ENCODE measurements at regions not wholly inside any gene's neighbourhood (a gene's known extent, or its start where the extent isn't known, plus 50 kb on each side); places are given as distances from the start of the nearest gene placed in this dataset.

DNA sequence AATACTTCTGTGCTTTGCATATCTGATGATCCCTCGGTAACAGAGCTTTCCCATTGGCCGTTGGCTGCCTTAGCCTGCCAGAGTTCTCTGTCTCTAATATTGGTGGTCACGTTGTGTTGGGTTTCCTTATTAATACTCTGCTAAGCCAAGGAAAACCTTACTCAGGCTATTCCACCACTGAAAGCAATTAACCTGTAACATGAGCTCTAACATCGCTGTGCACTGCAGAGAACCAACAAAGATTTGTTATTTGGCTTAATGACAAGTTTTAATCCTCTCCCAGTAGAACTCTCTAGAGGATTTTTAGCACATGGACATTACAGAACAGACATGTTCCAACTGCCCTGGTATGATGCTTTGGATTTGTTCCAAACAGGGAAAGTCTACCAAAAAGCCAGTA, 825.9 kb upstream of the POU3F3 start:
- peak in 1 of 4 donors; percentile 34 for DNase-seq (ENCODE audit: low read depth in 4 of 4, low spot score in 2 of 4)

DNA sequence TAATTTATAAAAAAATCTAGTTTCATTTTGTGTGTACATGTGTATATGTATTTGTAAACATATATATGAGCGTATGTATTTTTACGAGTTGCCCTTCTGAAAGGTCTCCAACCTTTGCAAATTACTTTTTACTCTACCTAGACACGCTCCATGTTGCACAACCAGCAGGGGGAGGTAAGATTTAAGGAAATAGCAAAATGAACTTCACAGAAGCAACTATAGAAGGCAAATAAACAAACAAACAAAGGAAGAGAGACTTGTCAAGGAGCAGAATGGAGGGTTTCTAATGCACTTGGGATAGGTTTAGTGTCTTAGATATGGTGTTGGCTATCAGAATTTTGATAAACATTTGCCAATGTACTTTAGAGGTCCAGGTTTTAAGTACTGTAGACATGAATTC, 820.5 kb upstream of the POU3F3 start:
- no peak for DNase-seq (ENCODE audit: low read depth in 4 of 4, low spot score in 2 of 4)

DNA sequence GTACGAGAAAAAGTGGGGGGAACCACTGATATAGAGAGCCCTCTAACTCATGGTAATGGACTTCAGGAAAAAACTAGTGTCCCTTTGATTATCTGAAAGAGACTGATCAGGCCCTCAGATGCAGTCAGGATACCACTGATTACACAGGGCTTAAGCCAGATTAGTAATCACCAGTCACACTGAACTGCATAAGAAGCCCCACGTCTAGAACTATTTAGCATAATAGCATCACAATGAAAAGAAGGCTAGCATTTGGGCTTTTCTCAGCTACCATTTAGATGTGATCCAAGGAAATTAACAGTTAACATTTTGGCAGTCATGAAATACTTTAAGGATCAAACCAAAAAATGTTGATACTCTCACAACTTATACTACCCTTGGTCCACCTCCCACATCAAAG, 813.1 kb upstream of the POU3F3 start:
- no peak for DNase-seq (ENCODE audit: low read depth in 4 of 4, low spot score in 2 of 4)

DNA sequence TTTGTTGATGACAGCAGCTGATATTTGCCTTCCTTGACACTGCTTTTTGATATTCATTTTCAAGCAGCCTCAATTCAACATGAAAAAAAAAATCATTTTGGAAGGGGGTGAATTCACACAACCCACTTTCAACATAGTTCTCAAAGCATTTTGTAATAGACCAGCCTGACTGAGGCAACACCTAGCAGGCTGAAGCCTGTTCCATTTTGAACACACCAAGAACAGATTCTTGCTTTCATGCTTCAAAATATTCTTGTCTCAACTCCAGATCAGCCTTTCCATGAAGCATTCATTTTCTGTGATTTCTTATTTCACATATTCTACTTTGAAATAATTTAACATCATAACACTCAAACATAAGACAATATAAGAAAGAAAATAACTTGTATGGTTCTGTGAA, 812.6 kb upstream of the POU3F3 start:
- DNase-seq (ENCODE audit: low read depth in 4 of 4, low spot score in 2 of 4) = no peak

DNA sequence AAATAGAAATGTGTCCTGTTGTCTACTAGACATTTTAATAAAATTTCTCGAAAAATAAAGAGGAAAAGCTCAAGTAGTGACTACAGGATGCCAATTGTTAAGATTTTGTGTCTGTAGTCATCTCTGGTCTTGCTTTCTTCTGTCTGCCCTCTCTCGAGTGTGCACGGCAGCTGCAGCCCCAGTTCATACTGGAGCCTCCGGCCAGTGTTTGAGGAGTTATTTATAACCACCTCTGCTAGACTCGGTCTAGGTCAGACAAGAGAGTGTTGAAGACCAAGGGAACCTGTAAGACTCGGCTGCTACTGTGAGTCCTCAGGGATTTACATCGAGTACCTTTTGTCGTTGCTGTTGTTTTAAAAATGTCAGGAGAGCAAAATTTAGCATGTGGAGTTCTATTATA, 810.1 kb upstream of the POU3F3 start:
- no peak for DNase-seq (ENCODE audit: low read depth in 4 of 4, low spot score in 2 of 4)

DNA sequence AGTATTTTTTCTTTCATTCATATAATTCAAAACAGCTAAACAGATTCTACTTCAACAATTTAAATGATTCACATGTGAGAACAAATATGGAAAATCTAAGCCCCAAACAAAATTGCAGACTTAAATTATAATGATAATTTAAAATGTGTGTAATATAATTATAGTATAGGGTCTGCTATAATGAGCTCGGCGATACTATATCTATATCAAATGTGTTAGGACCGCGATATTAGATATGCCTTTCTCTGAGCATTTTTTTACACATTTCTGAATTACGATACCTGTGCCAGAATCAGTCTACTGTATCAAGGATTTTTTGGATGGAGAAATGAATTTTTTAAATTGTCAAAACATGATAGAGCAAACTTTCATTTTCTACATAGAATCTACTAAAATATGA, 808.8 kb upstream of the POU3F3 start:
- no peak for DNase-seq (ENCODE audit: low read depth in 4 of 4, low spot score in 2 of 4)

DNA sequence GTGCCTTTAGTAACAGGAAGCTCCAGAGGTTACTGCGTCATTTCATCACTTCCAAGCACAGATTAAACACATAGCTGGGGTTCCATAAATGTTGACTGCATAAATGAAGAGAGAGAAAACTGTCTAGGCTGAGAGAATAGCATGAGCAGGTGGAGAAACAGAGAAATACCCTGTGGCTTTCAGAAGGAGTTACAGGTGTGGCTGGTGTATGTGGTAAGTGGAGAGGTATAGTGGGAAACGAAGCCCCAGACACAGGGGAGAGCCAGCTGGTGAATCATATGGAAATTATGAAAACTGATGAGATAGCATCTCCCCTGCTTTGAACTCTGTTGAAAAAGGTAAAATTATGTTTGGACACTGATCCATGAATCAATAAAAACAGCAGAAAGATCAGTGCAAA, 807.4 kb upstream of the POU3F3 start:
- no peak for DNase-seq (ENCODE audit: low read depth in 4 of 4, low spot score in 2 of 4)

DNA sequence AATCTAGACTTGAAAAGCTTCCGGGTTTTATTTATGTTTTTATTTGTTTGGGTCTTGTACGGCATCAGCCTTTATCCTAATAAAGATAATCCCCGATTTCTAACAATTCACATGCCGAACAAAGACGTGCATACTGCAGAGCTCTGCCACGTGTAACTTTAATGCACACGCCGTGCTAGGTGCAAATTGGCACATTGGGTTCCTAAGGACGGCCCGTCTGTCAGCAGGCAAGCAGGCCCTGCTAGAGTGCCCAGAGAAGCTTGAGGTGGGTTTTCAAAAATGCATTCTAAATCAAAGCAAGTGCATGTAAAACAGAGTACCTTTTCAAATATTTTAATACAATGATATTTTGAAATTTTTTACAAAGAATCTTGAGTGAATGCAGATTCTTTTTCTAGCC, 806.4 kb upstream of the POU3F3 start:
- DNase-seq (ENCODE audit: low read depth in 4 of 4, low spot score in 2 of 4) = no peak

DNA sequence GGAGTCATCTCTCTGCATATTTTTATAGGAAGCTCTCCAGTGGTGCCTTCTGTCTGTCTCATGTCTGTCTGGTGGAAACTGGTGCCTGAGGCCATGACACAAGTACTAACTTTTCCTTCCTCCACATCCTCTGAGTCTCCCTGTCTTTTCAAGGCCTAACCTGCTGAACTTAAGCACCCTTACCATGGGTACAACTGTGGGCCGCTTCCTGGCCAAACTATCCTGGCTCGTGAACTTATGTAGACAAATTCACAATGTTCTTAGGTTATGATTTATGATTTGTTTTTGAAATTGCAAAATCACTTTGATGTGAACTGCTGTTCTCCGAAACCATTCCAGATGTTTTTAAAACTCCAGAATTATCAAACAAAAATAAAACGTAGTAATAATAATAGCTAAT, 804.5 kb upstream of the POU3F3 start:
- DNase-seq (ENCODE audit: low read depth in 4 of 4, low spot score in 2 of 4) = no peak

DNA sequence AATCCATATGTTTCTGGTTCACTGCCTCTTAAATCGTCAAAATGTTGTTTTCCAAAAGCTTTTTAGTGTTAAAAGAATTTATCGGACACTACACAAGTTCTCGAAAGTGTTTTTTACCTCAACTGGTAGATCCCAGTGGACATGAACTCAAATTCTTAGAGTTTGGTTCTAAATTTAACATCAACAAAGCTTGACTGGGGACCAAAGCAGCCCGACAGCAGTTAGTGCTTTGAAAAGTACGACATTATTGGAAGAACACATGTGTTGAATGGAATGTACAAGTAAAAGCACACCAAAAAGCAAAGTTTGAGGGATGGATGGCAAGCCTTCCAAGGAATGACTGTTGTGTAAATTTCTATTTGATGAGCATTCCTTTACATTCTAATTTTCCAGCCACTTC, 803.9 kb upstream of the POU3F3 start:
- no peak for DNase-seq (ENCODE audit: low read depth in 4 of 4, low spot score in 2 of 4)

DNA sequence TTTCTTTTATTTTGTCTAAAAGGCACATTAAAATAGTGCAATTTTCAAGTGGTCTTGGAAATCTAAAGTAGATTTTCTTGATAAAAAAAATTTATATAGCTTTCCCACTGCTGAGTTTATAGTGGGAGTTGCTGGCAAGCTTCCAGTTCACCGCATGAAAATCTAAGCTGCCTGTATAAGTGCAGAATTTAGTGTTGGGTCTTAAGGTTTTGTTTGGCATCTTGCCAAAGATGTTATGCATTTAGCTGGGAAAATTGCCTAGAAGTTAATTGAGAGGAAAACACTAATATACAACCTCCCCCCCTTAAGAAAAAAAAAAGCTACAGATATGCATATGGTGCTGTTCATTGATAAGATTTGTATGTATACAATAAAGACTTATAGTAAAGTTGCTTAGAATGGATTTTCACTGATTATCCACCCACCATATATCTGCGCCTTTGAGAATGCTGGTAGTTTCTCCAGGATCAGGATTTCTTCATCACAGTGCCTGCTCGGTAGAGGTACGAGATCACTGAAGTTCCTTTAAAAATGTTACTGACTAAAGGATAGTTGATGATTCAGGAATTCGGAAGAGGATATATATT, 803.2 kb upstream of the POU3F3 start:
- DNase-seq (ENCODE audit: low read depth in 4 of 4, low spot score in 2 of 4) = peak in 2 of 4 donors; percentile 27 to 33

DNA sequence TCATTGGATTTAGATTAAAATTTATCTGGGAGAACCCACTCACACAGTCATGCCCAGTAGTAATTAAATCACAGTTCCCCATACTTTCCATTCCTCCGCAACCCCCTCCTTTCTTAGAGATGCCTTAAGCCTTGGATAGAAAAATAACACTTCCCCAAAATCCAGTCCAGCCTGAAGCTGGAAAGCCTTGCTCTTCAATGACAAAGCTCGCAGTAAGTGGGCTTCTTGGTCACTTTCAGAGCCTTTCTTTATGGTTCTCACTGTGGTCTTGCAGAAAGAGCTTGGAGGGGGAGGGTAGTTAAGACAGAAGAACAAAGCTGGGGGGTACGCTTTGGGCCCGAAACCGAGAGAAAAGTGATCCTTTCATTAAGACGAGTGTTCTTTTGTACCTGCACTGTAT, 802.1 kb upstream of the POU3F3 start:
- DNase-seq (ENCODE audit: low read depth in 4 of 4, low spot score in 2 of 4) = no peak

DNA sequence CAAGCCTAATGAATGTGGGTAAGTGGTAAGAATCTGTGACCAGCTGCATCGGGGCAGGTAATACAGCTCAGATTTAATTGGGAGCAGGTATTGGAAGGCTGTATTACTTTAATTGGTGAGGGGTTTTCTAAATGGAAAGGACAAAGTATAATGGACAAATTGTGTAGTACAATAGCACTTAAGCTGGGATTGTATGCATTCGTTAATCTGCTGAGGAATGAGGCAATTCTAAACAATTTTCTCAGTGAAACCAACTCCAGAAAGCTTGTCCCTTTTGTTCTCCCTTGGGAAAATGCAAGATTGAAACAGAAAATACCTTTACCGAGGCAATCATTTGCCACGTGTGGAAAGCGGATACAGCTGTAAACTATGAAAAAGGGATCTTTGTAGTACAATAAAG, 801.6 kb upstream of the POU3F3 start:
- DNase-seq (ENCODE audit: low read depth in 4 of 4, low spot score in 2 of 4) = no peak

DNA sequence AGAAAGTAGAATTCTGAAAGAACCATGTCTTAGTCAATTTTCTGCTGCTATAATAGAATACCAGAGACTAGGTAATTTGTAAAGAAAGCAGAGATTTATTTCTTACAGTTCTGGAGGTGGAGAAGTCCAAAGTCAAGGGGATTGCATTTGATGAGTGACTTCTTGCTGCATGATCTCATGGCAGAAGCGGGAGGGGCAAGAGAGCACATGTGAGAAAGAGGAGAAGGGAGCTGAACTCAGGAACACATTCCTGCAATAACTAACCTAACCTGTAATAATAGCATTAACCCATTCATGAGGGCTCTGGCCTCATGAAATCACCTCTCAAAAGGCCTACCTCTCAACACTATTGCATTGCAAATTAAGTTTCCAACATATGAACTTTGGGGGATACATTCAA, 797.5 kb upstream of the POU3F3 start:
- no peak for DNase-seq (ENCODE audit: low read depth in 4 of 4, low spot score in 2 of 4)

DNA sequence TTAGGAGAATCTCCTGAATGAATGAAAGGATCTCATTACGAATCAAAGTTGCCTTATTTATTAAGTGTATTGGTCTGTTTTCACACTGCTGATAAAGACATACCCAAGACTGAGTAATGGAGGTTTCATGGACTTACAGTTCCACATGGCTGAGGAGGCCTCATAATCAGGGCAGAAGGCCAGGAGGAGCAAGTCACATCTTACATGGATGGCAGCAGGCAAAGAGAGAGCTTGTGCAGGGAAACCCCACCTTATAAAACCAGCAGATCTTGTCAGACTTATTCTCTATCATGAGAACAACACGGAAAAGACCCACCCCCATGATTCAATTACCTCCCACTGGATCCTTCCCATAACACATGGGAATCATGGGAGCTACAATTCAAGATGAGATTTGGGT, 785.2 kb upstream of the POU3F3 start:
- DNase-seq (ENCODE audit: low read depth in 4 of 4, low spot score in 2 of 4) = no peak

DNA sequence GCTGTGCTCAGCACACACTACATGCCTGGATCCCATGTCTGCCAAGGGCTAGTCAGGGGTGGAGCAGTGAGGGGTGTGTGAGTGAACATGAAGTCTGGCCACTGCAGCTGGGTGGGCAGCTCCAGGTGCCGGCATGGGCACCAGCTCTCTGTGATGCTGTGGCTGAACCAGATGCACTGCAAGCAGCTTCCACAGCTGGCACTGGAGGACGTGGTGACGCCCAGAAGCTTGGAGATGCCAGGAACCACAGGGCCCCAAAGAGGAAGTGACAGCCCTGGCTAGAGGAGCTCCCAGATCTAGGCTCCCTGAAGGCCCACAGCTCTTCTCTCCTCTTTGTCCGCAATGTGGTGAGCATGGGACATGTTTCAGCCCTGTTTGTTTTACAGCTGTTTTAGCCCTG, 776.3 kb upstream of the POU3F3 start:
- DNase-seq (ENCODE audit: low read depth in 4 of 4, low spot score in 2 of 4) = no peak

DNA sequence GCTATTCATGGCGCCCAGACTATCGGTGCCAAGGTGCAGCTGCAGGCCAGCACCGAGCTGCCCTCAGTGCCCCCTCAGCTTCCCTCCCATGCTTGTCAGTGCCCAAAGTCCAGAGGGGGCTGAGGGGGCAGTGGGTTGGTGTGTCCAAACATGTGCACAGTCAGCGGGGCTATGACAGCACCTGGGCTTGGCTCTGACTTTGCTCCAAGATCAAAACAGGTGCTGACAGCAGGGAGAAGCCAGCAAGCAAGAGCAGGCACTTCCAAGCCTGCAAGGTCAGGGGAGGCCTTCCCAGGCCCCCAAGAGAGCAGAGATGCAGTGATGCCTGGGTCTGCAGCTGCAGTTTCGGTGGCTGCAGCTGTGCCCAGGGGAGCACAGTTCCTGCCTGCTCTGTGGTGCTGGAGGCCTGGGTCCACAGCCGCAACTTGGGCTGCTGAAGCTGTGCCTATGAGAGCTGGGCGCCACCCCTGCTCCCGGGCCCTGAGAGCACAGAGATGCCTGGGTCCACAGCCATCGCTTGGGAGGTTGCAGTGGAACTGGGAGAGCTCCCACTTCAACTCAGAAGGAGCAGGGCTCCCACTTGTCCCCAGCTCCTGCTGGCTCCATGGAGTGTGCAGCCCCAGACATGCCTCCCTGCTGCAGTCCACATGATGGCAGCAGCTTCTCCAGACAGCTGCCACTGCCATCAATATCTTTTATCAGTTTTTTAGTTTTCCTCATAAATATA, 775.3 kb upstream of the POU3F3 start:
- no peak for DNase-seq (ENCODE audit: low read depth in 4 of 4, low spot score in 2 of 4)

DNA sequence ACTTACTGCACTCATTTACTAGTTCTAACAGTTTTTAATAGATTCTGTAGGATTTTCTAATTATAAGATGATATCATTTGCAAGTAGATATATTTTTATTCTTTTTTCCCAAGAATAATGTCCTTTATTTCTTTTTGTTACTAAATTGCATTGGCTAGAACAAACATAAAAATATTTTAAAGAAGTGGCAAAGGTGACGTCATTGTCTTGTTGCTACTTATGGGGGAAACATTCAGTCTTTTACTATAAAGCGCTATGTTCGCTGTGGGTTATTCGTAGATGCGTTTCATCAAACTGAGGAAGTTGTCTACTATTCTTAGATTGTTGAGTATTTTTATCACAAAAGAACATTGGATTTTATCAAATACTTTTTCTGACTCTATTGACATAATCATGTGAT, 765.2 kb upstream of the POU3F3 start:
- DNase-seq (ENCODE audit: low read depth in 4 of 4, low spot score in 2 of 4) = no peak

DNA sequence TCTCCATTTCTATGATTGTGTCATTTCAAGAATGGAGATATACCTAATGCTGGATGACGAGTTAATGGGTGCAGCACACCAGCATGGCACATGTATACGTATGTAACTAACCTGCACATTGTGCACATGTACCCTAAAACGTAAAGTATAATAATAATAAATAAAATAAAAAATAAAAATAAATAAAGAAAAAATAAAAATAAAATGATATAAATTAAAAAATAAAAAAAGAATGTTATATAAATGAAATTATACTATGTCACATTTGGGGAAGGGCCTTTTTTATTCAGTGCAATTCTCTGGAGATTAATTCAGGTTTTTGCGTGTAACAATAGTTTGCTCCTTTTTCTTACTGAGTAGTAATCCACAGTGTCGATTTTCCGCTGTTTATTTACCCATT, 763.5 kb upstream of the POU3F3 start:
- no peak for DNase-seq (ENCODE audit: low read depth in 4 of 4, low spot score in 2 of 4)

DNA sequence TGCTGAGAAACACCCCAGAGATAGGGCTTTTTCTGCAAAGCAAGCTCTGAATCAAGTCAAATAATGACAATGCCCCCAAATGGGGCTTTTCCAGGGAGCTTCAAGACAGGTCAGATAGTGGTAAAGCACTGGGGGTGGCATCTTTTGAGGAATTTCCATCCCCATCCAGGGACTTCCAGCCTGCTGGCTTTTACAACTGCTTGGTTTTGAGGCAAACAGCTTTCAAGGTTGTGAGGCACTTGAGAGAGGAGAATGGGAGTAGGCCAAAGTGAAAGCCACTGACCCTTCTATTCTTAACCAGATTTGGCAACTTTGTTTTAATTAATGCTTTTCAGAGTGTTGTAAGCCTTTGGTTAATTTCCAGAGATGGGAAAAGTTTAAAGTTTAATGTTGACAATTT, 762.0 kb upstream of the POU3F3 start:
- DNase-seq (ENCODE audit: low read depth in 4 of 4, low spot score in 2 of 4) = no peak

DNA sequence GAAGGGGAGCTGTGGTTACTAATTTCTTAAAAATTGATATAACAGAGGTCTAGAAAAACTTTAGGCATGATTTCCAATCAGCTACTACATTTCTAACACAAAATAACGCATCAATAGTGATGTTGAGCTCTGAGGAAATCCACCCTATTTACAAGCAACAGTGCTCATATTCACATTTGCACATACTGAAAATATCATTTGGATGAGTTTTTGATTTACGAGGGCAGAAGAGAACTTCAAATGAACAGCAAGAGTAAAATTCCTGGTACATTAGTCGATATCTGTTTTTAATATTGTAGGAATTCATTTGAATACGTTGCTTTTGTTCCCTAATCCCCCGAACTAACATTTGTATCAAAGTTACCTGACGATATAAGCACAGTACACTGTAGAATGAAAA, 761.0 kb upstream of the POU3F3 start:
- DNase-seq (ENCODE audit: low read depth in 4 of 4, low spot score in 2 of 4) = no peak

DNA sequence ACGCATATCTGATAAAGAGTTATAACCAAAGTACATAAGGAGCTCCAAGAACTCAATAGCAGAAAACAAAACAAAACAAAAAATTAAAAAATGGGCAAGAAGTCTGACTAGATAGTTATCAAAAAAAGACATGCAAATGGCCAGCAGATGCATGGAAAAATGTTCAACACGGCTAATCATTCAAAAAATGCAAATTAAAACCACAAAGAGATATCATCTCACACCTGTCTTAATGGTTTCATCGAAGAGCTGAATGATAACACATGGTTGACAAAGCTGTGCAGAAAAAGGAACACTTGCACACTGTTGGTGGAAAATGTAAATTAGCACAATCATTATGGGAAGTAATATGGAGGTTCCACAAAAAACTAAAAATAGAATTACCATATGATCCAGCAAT, 751.3 kb upstream of the POU3F3 start:
- no peak for DNase-seq (ENCODE audit: low read depth in 4 of 4, low spot score in 2 of 4)

DNA sequence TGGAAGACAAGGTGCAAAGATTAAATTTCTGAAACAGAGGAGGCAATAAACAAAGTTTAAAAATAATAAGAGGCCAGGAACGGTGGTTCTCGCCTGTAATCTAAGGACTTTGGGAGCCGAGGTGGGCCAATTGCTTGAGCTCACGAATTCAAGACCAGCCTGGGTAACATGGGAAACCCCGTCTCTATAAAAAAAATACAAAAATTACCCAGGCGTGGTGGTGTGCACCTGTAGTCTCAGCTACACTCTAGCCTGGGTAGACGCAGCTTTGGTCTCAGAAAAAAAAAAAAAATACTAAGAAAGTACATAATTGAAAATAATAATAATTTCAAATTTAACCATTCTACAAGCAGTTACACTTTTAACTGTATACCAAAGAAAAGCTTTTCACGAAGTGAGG, 744.6 kb upstream of the POU3F3 start:
- DNase-seq (ENCODE audit: low read depth in 4 of 4, low spot score in 2 of 4) = no peak
